ENCODE measurements at regions not wholly inside any gene's neighbourhood (a gene's known extent, or its start where the extent isn't known, plus 50 kb on each side); places are given as distances from the start of the nearest gene placed in this dataset.

- no peak for TF ChIP-seq CTCF (IDR thresholded peaks at IDR 0.05)
- TF ChIP-seq POLR2A (IDR thresholded peaks at IDR 0.05): no peak
Measured at GRCh38 chr5:130251931-130252330, 347.7 kb downstream of the CHSY3 start.

All from right lobe of liver (tissue), 4 donors.